KMS-11 (cell line): ENCODE measurements at regions not wholly inside any gene's neighbourhood (a gene's known extent, or its start where the extent isn't known, plus 50 kb on each side); places are given as distances from the start of the nearest gene placed in this dataset.
A peak's percentile ranks its signal among the peaks of the same experiment; 100 is the strongest.

Experiments
- H2AFZ ChIP-seq: fragments of 200-600 bp; sonication (generic); 2 replicates; pipeline ENCODE4 v1.6.1; 2016; ENCODE audit warnings: antibody characterized with exemption, mixed run types, low read depth
- H3K27ac ChIP-seq: fragments of 200-600 bp; sonication (generic); 2 replicates; pipeline ENCODE4 v1.6.1; 2016; ENCODE audit warnings: mild to moderate bottlenecking, mixed run types
- H3K27me3 ChIP-seq: fragments of 200-600 bp; sonication (generic); 2 replicates; pipeline ENCODE4 v1.6.1; 2017; ENCODE audit warnings: mild to moderate bottlenecking, low read depth, mixed run types, moderate library complexity; ENCODE audit not compliant: insufficient read depth
- H3K36me3 ChIP-seq: fragments of 200-600 bp; sonication (generic); 2 replicates; pipeline ENCODE4 v1.6.1; 2017; ENCODE audit warnings: mild to moderate bottlenecking, mixed run types; ENCODE audit not compliant: insufficient read depth
- H3K4me1 ChIP-seq: fragments of 200-600 bp; sonication (generic); 2 replicates; pipeline ENCODE4 v1.6.1; 2016; ENCODE audit warnings: mild to moderate bottlenecking, low read depth, mixed run types; ENCODE audit not compliant: poor library complexity, severe bottlenecking
- H3K4me2 ChIP-seq: fragments of 200-600 bp; sonication (generic); 2 replicates; pipeline ENCODE4 v1.7.0; 2016; ENCODE audit warnings: mild to moderate bottlenecking, mixed run types
- H3K4me3 ChIP-seq: fragments of 200-600 bp; sonication (generic); IDR thresholded peaks from 2 replicates; pipeline ENCODE4 v1.6.1; 2017; ENCODE audit warnings: low read depth, low read length, mixed read lengths; ENCODE audit not compliant: insufficient read depth
- H3K79me2 ChIP-seq: fragments of 200-600 bp; sonication (generic); 2 replicates; pipeline ENCODE4 v1.6.1; 2016; ENCODE audit warnings: low read depth, mixed run types; ENCODE audit not compliant: insufficient read depth
- H3K9ac ChIP-seq: fragments of 200-600 bp; sonication (generic); 2 replicates; pipeline ENCODE4 v1.6.1; 2016; ENCODE audit warnings: mild to moderate bottlenecking, mixed run types
- H4K20me1 ChIP-seq: fragments of 200-600 bp; sonication (generic); 2 replicates; pipeline ENCODE4 v1.6.1; 2016; ENCODE audit warnings: mild to moderate bottlenecking, mixed run types; ENCODE audit not compliant: insufficient read depth
- TF ChIP-seq, protein P1 (sequence below): fragments of 200-600 bp; sonication (generic); conservative IDR thresholded peaks from 2 replicates; pipeline ENCODE4 v1.6.1; 2017; ENCODE audit warnings: low read depth, mild to moderate bottlenecking, antibody characterized with exemption, low read length, moderate library complexity, mixed read lengths

DNA sequence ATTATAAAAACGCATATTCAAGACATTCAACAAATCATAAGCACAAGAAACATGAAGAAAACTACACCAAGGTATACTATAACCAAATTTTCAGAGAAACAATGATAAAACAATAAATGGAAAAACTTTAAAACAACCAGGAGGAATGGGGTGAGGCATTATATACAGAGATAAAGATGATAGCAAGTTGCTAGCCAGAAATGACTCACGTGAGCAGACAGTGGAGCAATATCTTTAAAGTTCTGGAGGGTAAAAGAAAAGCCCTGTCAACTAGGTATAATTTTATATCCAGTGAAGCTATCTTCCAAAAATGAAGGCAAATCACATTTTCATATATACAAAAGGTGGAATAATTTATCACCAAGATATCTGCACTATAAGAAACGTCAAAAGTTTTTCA, 97.8 kb upstream of the PCED1B start:
- H3K4me3 ChIP-seq: no peak overlapping the region
- H2AFZ ChIP-seq: no peak overlapping the region
- H3K4me2 ChIP-seq: no peak overlapping the region

DNA sequence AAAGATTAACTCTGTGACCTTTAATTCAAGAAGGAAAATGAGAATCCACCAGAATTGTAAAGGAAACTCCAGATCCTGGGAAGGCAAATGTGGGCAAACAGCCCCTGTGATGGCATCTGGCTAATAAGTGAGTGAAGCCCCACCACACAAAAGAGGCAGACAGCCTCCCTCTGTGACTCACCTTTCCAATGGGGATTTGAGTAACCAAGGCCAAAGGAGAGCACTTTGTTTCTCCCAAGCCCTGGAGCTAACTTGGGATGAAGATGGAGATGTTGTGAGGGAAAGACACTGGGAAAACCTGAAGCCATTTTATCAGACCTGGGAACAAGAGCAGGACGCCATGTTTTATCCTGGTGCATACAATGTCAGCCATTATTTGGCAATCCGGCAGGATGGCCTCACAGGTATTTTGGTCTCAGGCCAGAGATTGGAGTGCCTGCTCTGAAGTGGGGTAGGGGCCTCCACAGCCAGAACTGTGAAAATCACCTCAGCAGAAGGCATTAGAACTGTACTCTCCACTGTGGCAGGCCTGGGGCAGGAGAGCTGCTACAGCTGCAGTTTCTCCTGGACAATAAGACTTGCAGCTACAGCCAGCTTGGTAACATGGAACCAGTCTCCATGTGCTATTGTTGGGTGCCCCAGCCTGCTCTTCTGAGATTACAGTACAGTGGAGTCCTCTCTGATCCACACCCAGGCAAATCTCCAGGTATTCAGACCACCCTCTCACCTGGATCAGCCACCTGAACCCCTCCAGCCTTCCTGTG, 96.6 kb upstream of the PCED1B start:
- no peaks in the 10 kb centered on the region for H4K20me1 ChIP-seq
- no peak overlapping the region for H3K27ac ChIP-seq
- H3K9ac ChIP-seq: no peak overlapping the region
- TF ChIP-seq, protein P1, sequence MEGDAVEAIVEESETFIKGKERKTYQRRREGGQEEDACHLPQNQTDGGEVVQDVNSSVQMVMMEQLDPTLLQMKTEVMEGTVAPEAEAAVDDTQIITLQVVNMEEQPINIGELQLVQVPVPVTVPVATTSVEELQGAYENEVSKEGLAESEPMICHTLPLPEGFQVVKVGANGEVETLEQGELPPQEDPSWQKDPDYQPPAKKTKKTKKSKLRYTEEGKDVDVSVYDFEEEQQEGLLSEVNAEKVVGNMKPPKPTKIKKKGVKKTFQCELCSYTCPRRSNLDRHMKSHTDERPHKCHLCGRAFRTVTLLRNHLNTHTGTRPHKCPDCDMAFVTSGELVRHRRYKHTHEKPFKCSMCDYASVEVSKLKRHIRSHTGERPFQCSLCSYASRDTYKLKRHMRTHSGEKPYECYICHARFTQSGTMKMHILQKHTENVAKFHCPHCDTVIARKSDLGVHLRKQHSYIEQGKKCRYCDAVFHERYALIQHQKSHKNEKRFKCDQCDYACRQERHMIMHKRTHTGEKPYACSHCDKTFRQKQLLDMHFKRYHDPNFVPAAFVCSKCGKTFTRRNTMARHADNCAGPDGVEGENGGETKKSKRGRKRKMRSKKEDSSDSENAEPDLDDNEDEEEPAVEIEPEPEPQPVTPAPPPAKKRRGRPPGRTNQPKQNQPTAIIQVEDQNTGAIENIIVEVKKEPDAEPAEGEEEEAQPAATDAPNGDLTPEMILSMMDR: no peak
- no peaks in the 10 kb centered on the region for H3K27me3 ChIP-seq
- H3K36me3 ChIP-seq: no peaks in the 10 kb centered on the region
- no peak overlapping the region for H2AFZ ChIP-seq
- H3K4me1 ChIP-seq: no peaks in the 10 kb centered on the region
- H3K79me2 ChIP-seq: no peaks in the 10 kb centered on the region
- no peak overlapping the region for H3K4me2 ChIP-seq
- H3K4me3 ChIP-seq: no peak overlapping the region

More for the DNA sequence above, 97.8 kb upstream of the PCED1B start:
- no peak overlapping the region for H3K9ac ChIP-seq
- no peaks in the 10 kb centered on the region for H3K27me3 ChIP-seq
- no peaks in the 10 kb centered on the region for H3K79me2 ChIP-seq
- H3K27ac ChIP-seq: no peak overlapping the region
- no peaks in the 10 kb centered on the region for H4K20me1 ChIP-seq
- TF ChIP-seq, protein P1: no peak
- H3K4me1 ChIP-seq: no peaks in the 10 kb centered on the region
- H3K36me3 ChIP-seq: no peaks in the 10 kb centered on the region

DNA sequence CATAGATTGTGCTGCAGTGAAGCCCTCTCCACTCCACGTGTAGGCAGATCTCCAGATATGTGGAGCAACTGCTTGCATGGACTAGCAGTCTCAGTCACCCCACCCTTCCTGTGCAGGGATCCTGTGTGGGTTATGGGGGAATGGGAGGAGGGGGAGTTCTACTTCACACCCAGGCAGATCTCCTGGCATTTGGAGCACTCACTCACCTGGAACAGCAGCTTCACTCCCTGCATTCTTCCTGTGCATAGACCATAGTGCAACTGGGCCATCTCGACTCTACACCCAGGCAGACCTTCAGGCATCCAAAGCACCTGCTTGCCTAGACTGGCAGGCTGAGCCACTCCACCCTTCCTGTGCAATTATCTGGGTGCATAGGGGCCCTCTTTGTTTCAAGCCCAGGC, 96.0 kb upstream of the PCED1B start:
- Histone ChIP-seq H3K4me2 (no peak overlapping the region), H4K20me1 (no peaks in the 10 kb centered on the region), H3K4me1 (no peaks in the 10 kb centered on the region), H3K27me3 (no peaks in the 10 kb centered on the region), H3K9ac (no peak overlapping the region), H3K79me2 (no peaks in the 10 kb centered on the region), H3K4me3 (no peak overlapping the region), H3K36me3 (no peaks in the 10 kb centered on the region), H2AFZ (peak overlapping the region; percentile 24; the same call in 1 of the 2 replicates), H3K27ac (no peak overlapping the region)
- TF ChIP-seq, protein P1: no peak

DNA sequence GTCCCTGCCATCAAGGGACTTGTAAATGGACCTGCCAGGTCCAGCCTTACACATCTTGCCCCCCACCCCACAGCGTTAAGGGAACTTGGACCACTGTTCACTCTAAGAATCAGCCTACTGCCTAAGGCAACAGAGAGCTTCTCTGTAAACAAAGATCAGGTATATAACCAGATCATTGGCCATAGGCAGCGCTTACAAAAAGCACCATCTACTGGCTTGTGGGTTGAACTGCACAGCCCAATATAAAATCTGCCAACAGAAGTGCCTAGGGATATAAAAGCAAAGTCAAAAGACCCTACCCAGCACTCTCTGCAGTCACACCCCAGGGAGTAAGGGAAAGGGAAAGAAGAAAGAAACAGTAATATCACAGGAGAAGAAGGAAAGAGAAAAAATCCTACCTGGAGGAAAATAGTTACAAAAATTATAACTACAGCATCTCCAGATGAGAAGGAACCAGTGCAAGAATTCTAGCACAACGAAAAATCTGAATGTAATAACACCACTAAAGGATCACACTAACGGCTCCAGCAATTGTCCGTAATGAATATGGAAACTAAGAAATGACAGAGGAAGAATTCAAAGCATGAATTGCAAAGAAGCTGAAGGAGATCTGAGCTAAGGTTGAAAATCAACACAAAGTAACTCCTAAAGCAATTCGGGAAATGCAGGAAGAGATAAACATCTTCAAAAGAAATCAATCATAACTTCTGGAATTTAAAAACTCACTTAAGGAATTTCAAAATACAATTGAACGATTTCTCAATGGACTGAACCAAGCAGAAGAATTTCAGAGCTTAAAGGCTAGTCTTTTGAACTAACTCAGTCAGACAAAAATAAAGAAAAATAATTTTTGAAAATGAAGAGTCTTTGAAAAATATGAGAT, 95.2 kb upstream of the PCED1B start:
- Histone ChIP-seq H2AFZ (peak overlapping the region; percentile 24; the same call in 1 of the 2 replicates), H3K27me3 (no peaks in the 10 kb centered on the region), H3K4me1 (no peaks in the 10 kb centered on the region), H3K9ac (no peak overlapping the region), H3K4me2 (no peak overlapping the region), H3K36me3 (no peaks in the 10 kb centered on the region), H3K27ac (no peak overlapping the region), H3K79me2 (no peaks in the 10 kb centered on the region), H4K20me1 (no peaks in the 10 kb centered on the region), H3K4me3 (no peak overlapping the region)
- TF ChIP-seq, protein P1: peak; percentile 77
